ENCODE measurements at regions not wholly inside any gene's neighbourhood (a gene's known extent, or its start where the extent isn't known, plus 50 kb on each side); places are given as distances from the start of the nearest gene placed in this dataset.
A peak's percentile ranks its signal among the peaks of the same experiment; 100 is the strongest.

DNA sequence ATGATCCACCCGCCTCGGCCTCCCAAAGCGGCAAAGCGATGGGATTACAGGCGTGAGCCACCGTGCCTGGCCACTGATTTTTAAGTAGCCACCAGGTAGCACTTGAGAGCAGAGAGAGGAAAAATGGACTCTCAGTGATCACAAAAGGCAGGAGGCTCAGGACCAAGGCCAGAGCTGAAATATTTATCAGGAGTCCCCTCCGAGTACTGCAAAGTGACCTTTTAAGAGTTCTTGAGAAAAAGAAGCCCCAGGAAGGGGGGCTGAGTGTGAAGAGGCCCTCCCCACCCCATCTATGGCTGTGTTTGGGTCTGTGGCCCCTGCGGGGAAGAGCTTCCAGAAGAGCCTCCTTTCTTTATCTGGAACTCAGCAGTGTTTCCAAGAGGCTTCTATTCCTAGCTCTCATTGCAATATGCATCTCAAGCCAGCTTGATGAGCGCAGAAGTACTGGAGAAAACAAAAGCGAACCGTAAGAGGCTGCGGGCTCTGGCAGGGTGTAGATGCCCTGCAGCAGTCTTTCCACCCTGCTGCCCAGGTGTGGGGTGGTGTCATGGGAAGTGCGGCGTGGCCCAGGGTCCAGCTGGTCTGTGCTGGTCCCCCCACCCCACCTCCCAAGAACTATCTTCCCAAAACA is 75.5 kb upstream of the CDK20 start:
- no peak for DNase-seq (ENCODE audit: low spot score in 2 of 2)
- ATAC-seq: no peak
- no peak overlapping the region for H3K4me3 Mint-ChIP-seq
- peak overlapping the region; percentile 26 for H3K27ac Mint-ChIP-seq
- H3K36me3 Mint-ChIP-seq: no peaks in the 10 kb centered on the region
- peaks cover 4% of the 10 kb centered on the region for H3K9me3 Mint-ChIP-seq
- H3K4me1 Mint-ChIP-seq: peaks cover 6% of the 10 kb centered on the region

DNA sequence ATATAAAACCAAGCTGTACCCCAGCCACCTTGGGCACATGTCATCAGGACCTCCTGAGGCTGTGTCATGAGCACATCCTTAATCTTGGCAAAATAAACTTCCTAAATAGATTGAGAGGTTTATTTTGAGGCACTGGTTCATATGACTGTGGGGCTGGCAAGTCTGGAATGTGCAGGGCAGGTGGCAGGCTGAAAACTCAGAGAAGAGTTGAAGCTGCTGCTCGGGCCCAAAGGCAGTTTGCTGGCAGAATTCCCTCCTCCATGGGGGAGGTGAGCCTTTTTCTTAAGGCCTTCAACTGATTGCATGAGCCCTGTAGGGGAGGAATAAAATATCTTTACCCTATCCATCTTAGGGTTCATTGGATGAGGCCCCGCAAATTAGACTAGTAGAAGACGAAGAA is 72.2 kb upstream of the CDK20 start:
- DNase-seq (ENCODE audit: low spot score in 2 of 2) (no peak), ATAC-seq (no peak)
- Mint-ChIP-seq H3K9me3 (peaks cover 14% of the 10 kb centered on the region), H3K4me3 (no peak overlapping the region), H3K4me1 (peaks cover 6% of the 10 kb centered on the region), H3K36me3 (no peaks in the 10 kb centered on the region), H3K27ac (no peak overlapping the region)

DNA sequence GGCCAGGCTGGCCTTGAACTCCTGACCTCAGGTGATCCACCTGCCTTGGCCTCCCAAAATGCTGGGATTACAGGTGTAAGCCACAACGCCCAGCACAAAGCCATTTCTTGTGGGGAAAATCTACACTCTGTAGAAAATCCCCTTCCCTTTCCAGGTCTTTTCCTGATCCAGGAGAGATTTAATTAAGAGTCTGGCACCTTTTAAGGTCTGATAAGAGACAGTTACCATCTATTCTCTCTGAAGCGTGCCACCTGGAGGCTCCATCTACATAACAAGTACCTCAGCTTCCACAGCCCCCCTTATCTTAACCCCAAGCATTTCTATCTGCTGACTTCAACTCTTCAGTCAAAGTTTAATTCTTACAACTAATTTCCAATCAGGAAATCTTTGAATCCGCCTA is 71.4 kb upstream of the CDK20 start:
- H3K36me3 Mint-ChIP-seq: no peaks in the 10 kb centered on the region
- H3K4me1 Mint-ChIP-seq: peaks cover 6% of the 10 kb centered on the region
- no peak for ATAC-seq
- H3K9me3 Mint-ChIP-seq: peaks cover 14% of the 10 kb centered on the region
- no peak for DNase-seq (ENCODE audit: low spot score in 2 of 2)
- H3K27ac Mint-ChIP-seq: no peak overlapping the region
- no peak overlapping the region for H3K4me3 Mint-ChIP-seq

DNA sequence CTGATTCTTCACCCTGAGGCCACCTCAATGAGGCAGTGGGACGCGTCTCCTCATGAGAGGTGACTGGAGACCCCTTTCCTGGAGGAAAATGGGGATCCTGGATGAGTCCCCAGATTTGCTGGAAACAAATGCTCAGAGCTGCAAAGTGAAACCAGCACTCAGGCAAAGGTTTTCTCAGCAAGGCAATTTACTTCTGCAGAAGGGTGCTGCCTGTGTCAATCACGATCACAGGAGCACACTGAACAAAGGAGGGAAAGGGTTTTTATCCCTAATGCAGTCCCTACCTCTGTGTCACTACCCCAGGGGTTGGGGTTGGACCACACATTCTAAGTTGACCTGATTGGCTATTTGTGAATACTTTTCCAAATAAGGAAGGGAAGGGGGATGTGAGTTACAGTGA is 69.9 kb upstream of the CDK20 start:
- Mint-ChIP-seq H3K27ac (no peak overlapping the region), H3K4me3 (no peak overlapping the region), H3K4me1 (no peaks in the 10 kb centered on the region), H3K9me3 (peaks cover 14% of the 10 kb centered on the region), H3K36me3 (no peaks in the 10 kb centered on the region)
- DNase-seq (ENCODE audit: low spot score in 2 of 2): no peak
- ATAC-seq: no peak

DNA sequence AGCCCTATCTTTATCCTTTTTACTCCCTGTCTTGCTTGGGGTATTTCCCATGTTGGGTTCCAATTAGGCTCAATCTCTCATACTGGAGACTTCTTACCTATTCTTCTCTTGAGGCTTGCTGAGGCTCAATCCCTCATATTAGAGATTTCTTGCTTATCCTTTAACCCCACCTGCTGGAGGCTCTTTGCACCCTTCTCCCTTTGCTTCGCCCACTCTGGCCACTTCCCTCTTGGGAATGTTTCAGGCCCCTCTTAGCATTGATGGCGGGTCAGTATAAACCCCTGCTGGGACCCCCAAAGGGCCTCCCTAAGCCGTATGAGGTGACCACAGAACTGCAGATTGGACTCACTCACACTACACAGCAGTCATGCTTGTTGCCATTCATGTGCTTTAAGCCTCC is 69.3 kb upstream of the CDK20 start:
- Mint-ChIP-seq H3K4me3 (no peak overlapping the region), H3K27ac (no peak overlapping the region), H3K9me3 (peaks cover 16% of the 10 kb centered on the region), H3K36me3 (no peaks in the 10 kb centered on the region), H3K4me1 (no peaks in the 10 kb centered on the region)
- DNase-seq (ENCODE audit: low spot score in 2 of 2): no peak
- ATAC-seq: no peak

DNA sequence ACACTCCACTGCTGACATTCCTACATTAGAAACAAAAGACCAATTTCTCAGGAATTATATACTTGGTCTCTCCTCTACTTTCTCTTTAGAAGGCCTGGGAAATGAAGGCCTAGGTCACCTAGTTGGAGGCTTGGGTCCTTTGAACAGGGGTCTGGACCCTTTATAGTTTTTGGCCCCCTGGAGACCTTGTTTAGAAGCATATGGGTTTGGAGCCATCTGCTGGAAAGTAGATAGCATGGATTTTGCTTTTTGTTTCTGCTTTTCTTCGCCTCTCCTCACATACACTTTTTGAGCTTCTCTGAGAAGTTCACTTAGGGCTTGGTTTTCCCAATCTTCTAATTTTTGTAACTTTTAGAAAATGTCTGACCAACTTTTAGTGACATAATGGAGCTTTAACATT is 67.1 kb upstream of the CDK20 start:
- H3K4me1 Mint-ChIP-seq: no peaks in the 10 kb centered on the region
- no peaks in the 10 kb centered on the region for H3K36me3 Mint-ChIP-seq
- no peak overlapping the region for H3K27ac Mint-ChIP-seq
- H3K4me3 Mint-ChIP-seq: no peak overlapping the region
- H3K9me3 Mint-ChIP-seq: peaks cover 27% of the 10 kb centered on the region
- no peak for DNase-seq (ENCODE audit: low spot score in 2 of 2)
- ATAC-seq: no peak

DNA sequence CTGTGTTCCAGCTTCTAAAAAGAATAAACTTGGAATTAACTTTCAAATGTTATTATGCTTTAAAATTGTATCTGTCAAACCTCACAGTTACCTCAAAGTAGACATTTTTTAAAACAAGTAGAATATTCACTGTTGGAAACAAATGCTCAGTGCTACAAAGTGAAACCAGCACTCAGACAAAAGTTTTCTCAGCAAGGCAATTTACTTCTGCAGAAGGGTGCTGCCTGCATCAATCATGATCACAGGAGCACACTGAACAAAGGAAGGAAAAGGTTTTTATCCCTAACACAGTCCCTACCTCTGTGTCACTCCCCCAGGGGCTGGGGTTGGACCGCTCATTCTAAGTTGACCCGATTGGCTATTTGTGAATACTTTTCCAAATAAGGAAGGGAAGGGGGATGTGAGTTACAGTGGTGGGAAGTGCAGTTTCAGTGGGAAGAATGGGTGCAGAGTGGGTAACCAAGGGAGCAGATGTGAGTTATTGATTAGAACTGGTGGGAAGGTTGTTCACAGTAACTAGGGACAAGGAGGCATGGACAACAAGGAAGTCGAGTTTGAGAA is 63.0 kb upstream of the CDK20 start:
- H3K36me3 Mint-ChIP-seq: no peaks in the 10 kb centered on the region
- no peaks in the 10 kb centered on the region for H3K4me1 Mint-ChIP-seq
- DNase-seq (ENCODE audit: low spot score in 2 of 2): no peak
- no peak for ATAC-seq
- H3K27ac Mint-ChIP-seq: no peak overlapping the region
- H3K9me3 Mint-ChIP-seq: peaks cover 14% of the 10 kb centered on the region
- H3K4me3 Mint-ChIP-seq: no peak overlapping the region

DNA sequence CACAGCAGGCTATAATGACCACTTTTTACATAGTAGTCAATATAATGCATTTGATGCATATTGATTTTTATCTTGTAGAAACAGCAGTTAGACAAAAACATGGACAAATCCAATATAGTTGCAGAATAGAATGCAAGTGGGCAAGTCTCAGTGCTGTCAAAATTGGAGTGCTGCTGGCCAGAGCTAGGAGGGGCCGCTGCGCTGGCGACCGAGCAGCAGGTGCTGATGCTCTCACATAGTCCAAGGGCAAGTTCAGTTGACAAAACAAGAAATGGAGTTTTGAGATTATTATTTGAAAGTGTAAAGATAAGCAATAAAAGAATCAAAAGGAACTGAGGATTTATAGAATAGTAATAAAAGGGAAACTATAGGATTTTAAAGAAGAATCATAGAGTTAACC is 60.6 kb upstream of the CDK20 start:
- no peak overlapping the region for H3K27ac Mint-ChIP-seq
- ATAC-seq (no peak), DNase-seq (ENCODE audit: low spot score in 2 of 2) (no peak)
- no peak overlapping the region for H3K4me3 Mint-ChIP-seq
- no peaks in the 10 kb centered on the region for H3K36me3 Mint-ChIP-seq
- peaks cover 13% of the 10 kb centered on the region for H3K9me3 Mint-ChIP-seq
- H3K4me1 Mint-ChIP-seq: no peaks in the 10 kb centered on the region

DNA sequence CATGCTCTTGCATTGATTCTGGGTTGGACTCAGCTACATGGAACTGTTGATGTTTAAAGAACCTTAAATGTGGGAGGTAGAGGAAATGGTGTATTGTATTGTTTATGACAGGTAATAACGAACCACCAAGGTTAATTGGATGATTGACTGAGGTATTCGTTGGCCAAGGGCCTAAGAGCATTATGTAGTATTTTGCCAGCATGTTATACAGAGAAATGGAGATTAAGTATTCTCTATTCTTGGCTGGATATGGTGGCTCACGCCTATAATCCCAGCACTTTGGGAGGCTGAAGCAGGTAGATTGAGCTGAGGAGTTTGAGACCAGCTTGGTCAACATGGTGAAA is 59.0 kb upstream of the CDK20 start:
- DNase-seq (ENCODE audit: low spot score in 2 of 2) (no peak), ATAC-seq (no peak)
- Mint-ChIP-seq H3K27ac (no peak overlapping the region), H3K9me3 (peaks cover 10% of the 10 kb centered on the region), H3K4me3 (no peak overlapping the region), H3K4me1 (no peaks in the 10 kb centered on the region), H3K36me3 (no peaks in the 10 kb centered on the region)

DNA sequence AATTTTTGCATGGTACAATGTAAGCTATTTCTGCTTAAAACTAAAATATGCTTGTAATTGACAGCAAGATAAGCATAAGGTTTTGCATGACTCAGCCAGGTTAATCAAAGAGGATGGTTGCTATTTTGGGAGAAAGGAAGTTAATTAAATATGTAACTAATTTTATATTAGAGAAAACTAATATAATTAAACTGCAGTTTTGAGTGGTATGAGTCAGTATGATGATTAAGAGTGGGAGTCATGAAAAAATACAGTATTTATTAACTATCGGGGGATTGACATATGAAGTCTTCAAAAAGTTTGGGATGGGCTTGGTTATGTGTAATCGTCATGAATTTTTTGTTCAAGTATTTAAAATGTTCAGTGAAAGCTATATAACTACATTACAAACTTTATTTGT is 54.0 kb upstream of the CDK20 start:
- no peak overlapping the region for H3K4me3 Mint-ChIP-seq

DNA sequence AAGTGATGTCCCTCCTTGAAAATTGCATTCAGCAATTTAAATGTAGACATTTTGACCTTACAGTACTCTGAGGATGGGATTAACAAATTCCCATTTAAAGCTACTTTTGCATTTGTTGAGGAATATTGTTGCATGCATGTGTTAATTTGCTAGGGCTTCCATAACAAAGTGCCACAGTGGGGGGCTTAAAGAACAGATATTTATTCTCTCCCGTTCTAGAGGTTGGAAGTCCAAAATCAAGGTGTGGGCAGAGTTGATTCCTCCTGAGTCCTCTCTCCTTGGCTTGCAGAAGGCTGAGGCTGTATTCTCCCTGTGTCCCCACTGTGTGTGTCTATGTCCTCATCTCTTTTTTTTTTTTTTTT is 51.8 kb upstream of the CDK20 start:
- no peak for ATAC-seq
- no peak for DNase-seq (ENCODE audit: low spot score in 2 of 2)
- H3K4me3 Mint-ChIP-seq: no peak overlapping the region
- no peaks in the 10 kb centered on the region for H3K36me3 Mint-ChIP-seq
- H3K9me3 Mint-ChIP-seq: no peaks in the 10 kb centered on the region
- H3K27ac Mint-ChIP-seq: no peak overlapping the region
- no peaks in the 10 kb centered on the region for H3K4me1 Mint-ChIP-seq

More for the DNA sequence above, 54.0 kb upstream of the CDK20 start:
- DNase-seq (ENCODE audit: low spot score in 2 of 2): no peak
- no peak for ATAC-seq
- Mint-ChIP-seq H3K4me1 (no peaks in the 10 kb centered on the region), H3K36me3 (no peaks in the 10 kb centered on the region), H3K27ac (no peak overlapping the region), H3K9me3 (no peaks in the 10 kb centered on the region)

DNA sequence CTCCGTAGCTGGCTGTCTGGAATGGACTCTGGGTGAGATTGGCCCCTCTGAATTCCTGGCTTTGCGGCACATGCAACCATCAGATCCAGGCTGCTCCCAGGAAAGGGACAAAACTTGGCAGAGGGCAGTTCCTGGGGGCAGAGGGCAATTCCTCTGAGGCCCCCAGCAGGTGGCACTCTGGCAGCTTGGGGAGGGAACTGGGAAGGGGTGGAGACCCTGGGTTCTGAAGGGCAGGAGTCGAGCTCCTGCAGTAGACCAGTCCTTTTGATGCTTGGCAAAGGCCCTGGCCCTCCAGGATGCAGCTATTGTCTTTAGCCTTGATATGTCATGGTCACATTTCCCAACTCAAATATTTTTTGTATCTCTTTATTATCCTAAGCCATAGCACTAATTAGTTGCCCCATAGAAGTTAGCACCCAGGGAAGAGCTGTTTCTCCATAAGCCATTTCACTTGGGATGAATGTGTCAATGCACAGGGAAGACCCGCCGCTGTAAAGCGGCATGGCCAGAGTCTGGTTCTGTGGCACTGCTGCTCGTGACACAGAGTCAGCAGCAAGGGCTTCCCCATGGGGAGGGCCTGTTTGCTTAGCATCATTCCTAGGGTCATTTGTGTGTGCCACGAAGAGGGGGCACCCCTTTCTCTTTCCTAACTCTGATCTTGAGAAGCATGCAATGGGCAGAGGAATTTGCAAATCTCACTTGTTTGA is 51.2 kb upstream of the CDK20 start:
- ATAC-seq: no peak
- H3K27ac Mint-ChIP-seq: no peak overlapping the region
- H3K4me1 Mint-ChIP-seq: no peaks in the 10 kb centered on the region
- DNase-seq (ENCODE audit: low spot score in 2 of 2): no peak
- H3K4me3 Mint-ChIP-seq: no peak overlapping the region
- no peaks in the 10 kb centered on the region for H3K9me3 Mint-ChIP-seq
- no peaks in the 10 kb centered on the region for H3K36me3 Mint-ChIP-seq

DNA sequence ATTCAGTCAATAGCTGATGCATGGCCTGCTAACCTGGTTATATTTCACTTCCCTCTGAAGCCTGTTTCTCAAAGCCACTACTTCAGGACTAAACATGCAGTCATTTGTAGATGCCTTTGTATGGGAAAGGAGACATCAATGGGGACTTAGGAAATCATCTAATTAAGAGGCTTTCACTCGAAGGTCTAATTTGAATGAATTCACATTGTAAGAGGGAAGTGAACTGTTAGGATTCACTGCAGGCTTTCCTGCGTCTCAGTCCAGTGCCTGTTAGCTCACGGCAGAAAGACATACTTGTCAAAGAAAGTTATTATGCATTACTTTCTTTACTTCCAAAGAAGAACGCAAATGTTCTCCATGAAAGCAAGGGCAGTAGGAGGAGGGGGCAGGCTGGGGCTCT is 50.6 kb upstream of the CDK20 start:
- no peak overlapping the region for H3K4me3 Mint-ChIP-seq
- H3K36me3 Mint-ChIP-seq: no peaks in the 10 kb centered on the region
- H3K9me3 Mint-ChIP-seq: no peaks in the 10 kb centered on the region
- H3K27ac Mint-ChIP-seq: no peak overlapping the region
- no peak for DNase-seq (ENCODE audit: low spot score in 2 of 2)
- no peak for ATAC-seq
- H3K4me1 Mint-ChIP-seq: no peaks in the 10 kb centered on the region
